ENCODE measurements at regions not wholly inside any gene's neighbourhood (a gene's known extent, or its start where the extent isn't known, plus 50 kb on each side); places are given as distances from the start of the nearest gene placed in this dataset.

- no peaks in the 10 kb centered on the region for H3K4me1 ChIP-seq (ENCODE audit: control insufficient read depth in 1 of 2, insufficient read depth in 2 of 2, low read length in 2 of 2)
- peaks cover 3% of the 10 kb centered on the region in 2 donors for H3K27me3 ChIP-seq (ENCODE audit: control insufficient read depth in 1 of 2, insufficient read depth in 2 of 2, low read length in 2 of 2)
- H3K9ac ChIP-seq (ENCODE audit: low read depth in 1 of 2, low read length in 2 of 2) = no peak overlapping the region
- H3K36me3 ChIP-seq (ENCODE audit: control insufficient read depth in 1 of 2, insufficient read depth in 2 of 2, low read length in 2 of 2) = no peaks in the 10 kb centered on the region
- H3K27ac ChIP-seq (ENCODE audit: low read depth, low read length) = no peak overlapping the region
- H3K9me3 ChIP-seq (ENCODE audit: control insufficient read depth in 1 of 2, low read length in 2 of 2) = no peaks in the 10 kb centered on the region
- H3K4me3 ChIP-seq (ENCODE audit: low read depth in 1 of 2, low read length in 2 of 2) = no peak overlapping the region
Measured at GRCh38 chr22:47716890-47717615, 954.6 kb downstream of the TBC1D22A start.

GRCh38 chr22:47715866-47716578, 953.6 kb downstream of the TBC1D22A start:
- H3K36me3 ChIP-seq (ENCODE audit: control insufficient read depth in 1 of 2, insufficient read depth in 2 of 2, low read length in 2 of 2) = no peaks in the 10 kb centered on the region
- no peak overlapping the region for H3K9ac ChIP-seq (ENCODE audit: low read depth in 1 of 2, low read length in 2 of 2)
- H3K4me3 ChIP-seq (ENCODE audit: low read depth in 1 of 2, low read length in 2 of 2) = no peak overlapping the region
- no peaks in the 10 kb centered on the region for H3K4me1 ChIP-seq (ENCODE audit: control insufficient read depth in 1 of 2, insufficient read depth in 2 of 2, low read length in 2 of 2)
- no peak overlapping the region for H3K27ac ChIP-seq (ENCODE audit: low read depth, low read length)
- H3K9me3 ChIP-seq (ENCODE audit: control insufficient read depth in 1 of 2, low read length in 2 of 2) = no peaks in the 10 kb centered on the region
- peaks cover 0 to 3% of the 10 kb centered on the region in 2 donors for H3K27me3 ChIP-seq (ENCODE audit: control insufficient read depth in 1 of 2, insufficient read depth in 2 of 2, low read length in 2 of 2)

- Histone ChIP-seq H3K9me3 (ENCODE audit: control insufficient read depth in 1 of 2, low read length in 2 of 2) (no peaks in the 10 kb centered on the region), H3K27me3 (ENCODE audit: control insufficient read depth in 1 of 2, insufficient read depth in 2 of 2, low read length in 2 of 2) (no peaks in the 10 kb centered on the region), H3K36me3 (ENCODE audit: control insufficient read depth in 1 of 2, insufficient read depth in 2 of 2, low read length in 2 of 2) (no peaks in the 10 kb centered on the region), H3K9ac (ENCODE audit: low read depth in 1 of 2, low read length in 2 of 2) (no peak overlapping the region), H3K4me1 (ENCODE audit: control insufficient read depth in 1 of 2, insufficient read depth in 2 of 2, low read length in 2 of 2) (no peaks in the 10 kb centered on the region), H3K4me3 (ENCODE audit: low read depth in 1 of 2, low read length in 2 of 2) (no peak overlapping the region), H3K27ac (ENCODE audit: low read depth, low read length) (no peak overlapping the region)
Measured at GRCh38 chr22:47713941-47714340, 951.5 kb downstream of the TBC1D22A start.

- Histone ChIP-seq H3K9me3 (ENCODE audit: control insufficient read depth in 1 of 2, low read length in 2 of 2) (no peaks in the 10 kb centered on the region), H3K4me1 (ENCODE audit: control insufficient read depth in 1 of 2, insufficient read depth in 2 of 2, low read length in 2 of 2) (no peaks in the 10 kb centered on the region), H3K9ac (ENCODE audit: low read depth in 1 of 2, low read length in 2 of 2) (no peak overlapping the region), H3K36me3 (ENCODE audit: control insufficient read depth in 1 of 2, insufficient read depth in 2 of 2, low read length in 2 of 2) (no peaks in the 10 kb centered on the region), H3K27me3 (ENCODE audit: control insufficient read depth in 1 of 2, insufficient read depth in 2 of 2, low read length in 2 of 2) (no peaks in the 10 kb centered on the region), H3K4me3 (ENCODE audit: low read depth in 1 of 2, low read length in 2 of 2) (no peak overlapping the region), H3K27ac (ENCODE audit: low read depth, low read length) (no peak overlapping the region)
Measured at GRCh38 chr22:47710135-47710534, 947.7 kb downstream of the TBC1D22A start.

- Histone ChIP-seq H3K4me3 (ENCODE audit: low read depth in 1 of 2, low read length in 2 of 2) (no peak overlapping the region), H3K36me3 (ENCODE audit: control insufficient read depth in 1 of 2, insufficient read depth in 2 of 2, low read length in 2 of 2) (no peaks in the 10 kb centered on the region), H3K9me3 (ENCODE audit: control insufficient read depth in 1 of 2, low read length in 2 of 2) (no peaks in the 10 kb centered on the region), H3K4me1 (ENCODE audit: control insufficient read depth in 1 of 2, insufficient read depth in 2 of 2, low read length in 2 of 2) (no peaks in the 10 kb centered on the region), H3K27me3 (ENCODE audit: control insufficient read depth in 1 of 2, insufficient read depth in 2 of 2, low read length in 2 of 2) (no peaks in the 10 kb centered on the region), H3K27ac (ENCODE audit: low read depth, low read length) (no peak overlapping the region), H3K9ac (ENCODE audit: low read depth in 1 of 2, low read length in 2 of 2) (no peak overlapping the region)
Measured at GRCh38 chr22:47705350-47705749, 942.9 kb downstream of the TBC1D22A start.

- H3K9me3 ChIP-seq (ENCODE audit: control insufficient read depth in 1 of 2, low read length in 2 of 2) = no peaks in the 10 kb centered on the region
- H3K9ac ChIP-seq (ENCODE audit: low read depth in 1 of 2, low read length in 2 of 2) = no peak overlapping the region
- H3K36me3 ChIP-seq (ENCODE audit: control insufficient read depth in 1 of 2, insufficient read depth in 2 of 2, low read length in 2 of 2) = no peaks in the 10 kb centered on the region
- no peaks in the 10 kb centered on the region for H3K27me3 ChIP-seq (ENCODE audit: control insufficient read depth in 1 of 2, insufficient read depth in 2 of 2, low read length in 2 of 2)
- no peak overlapping the region for H3K27ac ChIP-seq (ENCODE audit: low read depth, low read length)
- no peaks in the 10 kb centered on the region for H3K4me1 ChIP-seq (ENCODE audit: control insufficient read depth in 1 of 2, insufficient read depth in 2 of 2, low read length in 2 of 2)
- no peak overlapping the region for H3K4me3 ChIP-seq (ENCODE audit: low read depth in 1 of 2, low read length in 2 of 2)
Measured at GRCh38 chr22:47698906-47699305, 936.5 kb downstream of the TBC1D22A start.

GRCh38 chr22:47697861-47698260, 935.4 kb downstream of the TBC1D22A start:
- no peak overlapping the region for H3K4me3 ChIP-seq (ENCODE audit: low read depth in 1 of 2, low read length in 2 of 2)
- H3K4me1 ChIP-seq (ENCODE audit: control insufficient read depth in 1 of 2, insufficient read depth in 2 of 2, low read length in 2 of 2) = no peaks in the 10 kb centered on the region
- no peak overlapping the region for H3K9ac ChIP-seq (ENCODE audit: low read depth in 1 of 2, low read length in 2 of 2)
- H3K27me3 ChIP-seq (ENCODE audit: control insufficient read depth in 1 of 2, insufficient read depth in 2 of 2, low read length in 2 of 2) = no peaks in the 10 kb centered on the region
- no peaks in the 10 kb centered on the region for H3K9me3 ChIP-seq (ENCODE audit: control insufficient read depth in 1 of 2, low read length in 2 of 2)
- no peaks in the 10 kb centered on the region for H3K36me3 ChIP-seq (ENCODE audit: control insufficient read depth in 1 of 2, insufficient read depth in 2 of 2, low read length in 2 of 2)
- no peak overlapping the region for H3K27ac ChIP-seq (ENCODE audit: low read depth, low read length)

- no peaks in the 10 kb centered on the region for H3K9me3 ChIP-seq (ENCODE audit: control insufficient read depth in 1 of 2, low read length in 2 of 2)
- no peak overlapping the region for H3K27ac ChIP-seq (ENCODE audit: low read depth, low read length)
- H3K36me3 ChIP-seq (ENCODE audit: control insufficient read depth in 1 of 2, insufficient read depth in 2 of 2, low read length in 2 of 2) = no peaks in the 10 kb centered on the region
- no peaks in the 10 kb centered on the region for H3K27me3 ChIP-seq (ENCODE audit: control insufficient read depth in 1 of 2, insufficient read depth in 2 of 2, low read length in 2 of 2)
- H3K4me1 ChIP-seq (ENCODE audit: control insufficient read depth in 1 of 2, insufficient read depth in 2 of 2, low read length in 2 of 2) = no peaks in the 10 kb centered on the region
- H3K4me3 ChIP-seq (ENCODE audit: low read depth in 1 of 2, low read length in 2 of 2) = no peak overlapping the region
- H3K9ac ChIP-seq (ENCODE audit: low read depth in 1 of 2, low read length in 2 of 2) = no peak overlapping the region
Measured at GRCh38 chr22:47696776-47697175, 934.3 kb downstream of the TBC1D22A start.

- Histone ChIP-seq H3K4me3 (ENCODE audit: low read depth in 1 of 2, low read length in 2 of 2) (no peak overlapping the region), H3K4me1 (ENCODE audit: control insufficient read depth in 1 of 2, insufficient read depth in 2 of 2, low read length in 2 of 2) (no peaks in the 10 kb centered on the region), H3K27me3 (ENCODE audit: control insufficient read depth in 1 of 2, insufficient read depth in 2 of 2, low read length in 2 of 2) (no peaks in the 10 kb centered on the region), H3K36me3 (ENCODE audit: control insufficient read depth in 1 of 2, insufficient read depth in 2 of 2, low read length in 2 of 2) (no peaks in the 10 kb centered on the region), H3K9me3 (ENCODE audit: control insufficient read depth in 1 of 2, low read length in 2 of 2) (no peaks in the 10 kb centered on the region), H3K27ac (ENCODE audit: low read depth, low read length) (no peak overlapping the region), H3K9ac (ENCODE audit: low read depth in 1 of 2, low read length in 2 of 2) (no peak overlapping the region)
Measured at GRCh38 chr22:47695176-47695575, 932.7 kb downstream of the TBC1D22A start.

GRCh38 chr22:47694536-47695130, 932.2 kb downstream of the TBC1D22A start:
- Histone ChIP-seq H3K9ac (ENCODE audit: low read depth in 1 of 2, low read length in 2 of 2) (no peak overlapping the region), H3K4me1 (ENCODE audit: control insufficient read depth in 1 of 2, insufficient read depth in 2 of 2, low read length in 2 of 2) (no peaks in the 10 kb centered on the region), H3K27ac (ENCODE audit: low read depth, low read length) (no peak overlapping the region), H3K9me3 (ENCODE audit: control insufficient read depth in 1 of 2, low read length in 2 of 2) (no peaks in the 10 kb centered on the region), H3K4me3 (ENCODE audit: low read depth in 1 of 2, low read length in 2 of 2) (no peak overlapping the region), H3K36me3 (ENCODE audit: control insufficient read depth in 1 of 2, insufficient read depth in 2 of 2, low read length in 2 of 2) (no peaks in the 10 kb centered on the region), H3K27me3 (ENCODE audit: control insufficient read depth in 1 of 2, insufficient read depth in 2 of 2, low read length in 2 of 2) (no peaks in the 10 kb centered on the region)

Measured in duodenal mucosa (tissue), 2 donors.